Naive B cell (primary cell): ENCODE measurements at regions not wholly inside any gene's neighbourhood (a gene's known extent, or its start where the extent isn't known, plus 50 kb on each side); places are given as distances from the start of the nearest gene placed in this dataset.
A peak's percentile ranks its signal among the peaks of the same experiment; 100 is the strongest.
"Not testable (repeated sequence)": the region's sequence is repeated elsewhere in the genome, so short reads cannot be mapped to it uniquely, and the experiment has no call there.

ENCODE experiments used
- ATAC-seq, 2 donors: fragments of 150-1000 bp; cut with Tn5 transposase; 2 replicates each; pipeline ENCODE4 v1.10.0; 2021; ENCODE audit warnings: low read depth in 2 of 2, mild to moderate bottlenecking in 2 of 2, moderate library complexity in 2 of 2
- DNase-seq: peaks from one replicate; pipeline ENCODE4 v3.0.0; 2022
- H3K27ac Mint-ChIP-seq, 6 donors: one replicate each; pipeline ENCODE4 v1.8.0; 2020 to 2022; ENCODE audit warnings: mild to moderate bottlenecking in 6 of 6, mixed read lengths in 6 of 6, moderate library complexity in 5 of 6, inconsistent platforms in 2 of 6
- H3K27me3 Mint-ChIP-seq, 3 donors: one replicate each; pipeline ENCODE4 v1.8.0; 2021 to 2022; ENCODE audit warnings: mixed read lengths in 3 of 3, mild to moderate bottlenecking in 1 of 3
- H3K36me3 Mint-ChIP-seq, 2 donors: one replicate each; pipeline ENCODE4 v1.8.0; 2020 to 2022; ENCODE audit warnings: mixed read lengths in 2 of 2, inconsistent platforms in 1 of 2, mild to moderate bottlenecking in 1 of 2
- H3K4me1 Mint-ChIP-seq, 3 donors: one replicate each; pipeline ENCODE4 v1.8.0; 2020 to 2022; ENCODE audit warnings: mixed read lengths in 3 of 3, inconsistent platforms in 1 of 3, mild to moderate bottlenecking in 1 of 3, moderate library complexity in 1 of 3
- H3K4me3 Mint-ChIP-seq, 8 donors: one replicate each; pipeline ENCODE4 v1.8.0; 2020 to 2022; ENCODE audit warnings: mild to moderate bottlenecking in 8 of 8, mixed read lengths in 8 of 8, moderate library complexity in 8 of 8, inconsistent platforms in 2 of 8
- H3K9me3 Mint-ChIP-seq, 7 donors: one replicate each; pipeline ENCODE4 v1.8.0; 2020 to 2022; ENCODE audit warnings: mixed read lengths in 7 of 7, mild to moderate bottlenecking in 5 of 7, inconsistent platforms in 2 of 7, moderate library complexity in 1 of 7

- DNase-seq (no peak), ATAC-seq (no peak)
- H3K4me3 Mint-ChIP-seq: peak overlapping the region in 6 of 8 donors; percentile 48 to 67 (median 61)
- H3K9me3 Mint-ChIP-seq: peaks cover 0 to 2% (median 0%) of the 10 kb centered on the region in 7 donors
- peak overlapping the region in 1 of 6 donors; percentile 79 for H3K27ac Mint-ChIP-seq
- H3K4me1 Mint-ChIP-seq: peaks cover 0 to 14% (median 5%) of the 10 kb centered on the region in 3 donors
- H3K36me3 Mint-ChIP-seq: no peaks in the 10 kb centered on the region
- peaks cover 0 to 11% (median 8%) of the 10 kb centered on the region in 3 donors for H3K27me3 Mint-ChIP-seq
Observed at GRCh38 chr7:152511736-152512135, 75.9 kb upstream of the KMT2C start.

GRCh38 chr7:152508701-152509100 is 72.9 kb upstream of the KMT2C start:
- Mint-ChIP-seq H3K4me3 (no peak overlapping the region), H3K27ac (no peak overlapping the region), H3K9me3 (peaks cover 0 to 2% (median 0%) of the 10 kb centered on the region in 7 donors)

GRCh38 chr7:152505606-152506005 is 69.8 kb upstream of the KMT2C start:
- H3K9me3 Mint-ChIP-seq: no peaks in the 10 kb centered on the region
- no peaks in the 10 kb centered on the region for H3K4me1 Mint-ChIP-seq
- no peak overlapping the region for H3K27ac Mint-ChIP-seq
- DNase-seq (no peak), ATAC-seq (no peak)
- no peaks in the 10 kb centered on the region for H3K36me3 Mint-ChIP-seq
- H3K4me3 Mint-ChIP-seq: no peak overlapping the region
- no peaks in the 10 kb centered on the region for H3K27me3 Mint-ChIP-seq

More at GRCh38 chr7:152508701-152509100, 72.9 kb upstream of the KMT2C start:
- ATAC-seq (no peak), DNase-seq (no peak)
- H3K36me3 Mint-ChIP-seq: no peaks in the 10 kb centered on the region
- peaks cover 0 to 14% (median 5%) of the 10 kb centered on the region in 3 donors for H3K4me1 Mint-ChIP-seq
- peaks cover 0 to 6% (median 4%) of the 10 kb centered on the region in 3 donors for H3K27me3 Mint-ChIP-seq

- H3K36me3 Mint-ChIP-seq: no peaks in the 10 kb centered on the region
- H3K27me3 Mint-ChIP-seq: no peaks in the 10 kb centered on the region
- no peaks in the 10 kb centered on the region for H3K4me1 Mint-ChIP-seq
- H3K27ac Mint-ChIP-seq: peak overlapping the region in 1 of 6 donors; percentile 43
- no peak for ATAC-seq
- no peaks in the 10 kb centered on the region for H3K9me3 Mint-ChIP-seq
- no peak for DNase-seq
- no peak overlapping the region for H3K4me3 Mint-ChIP-seq
Observed at GRCh38 chr7:152504816-152505215, 69.0 kb upstream of the KMT2C start.

GRCh38 chr7:152504367-152504766 is 68.6 kb upstream of the KMT2C start:
- DNase-seq (no peak), ATAC-seq (no peak)
- Mint-ChIP-seq H3K27me3 (no peaks in the 10 kb centered on the region), H3K27ac (peak overlapping the region in 1 of 6 donors; percentile 43), H3K36me3 (no peaks in the 10 kb centered on the region), H3K4me3 (no peak overlapping the region), H3K9me3 (no peaks in the 10 kb centered on the region), H3K4me1 (no peaks in the 10 kb centered on the region)

GRCh38 chr7:152502813-152503790 is 67.3 kb upstream of the KMT2C start:
- ATAC-seq: no peak
- Mint-ChIP-seq H3K36me3 (no peaks in the 10 kb centered on the region), H3K9me3 (no peaks in the 10 kb centered on the region), H3K4me3 (no peak overlapping the region), H3K27ac (peak overlapping the region in 1 of 6 donors; percentile 47), H3K4me1 (no peaks in the 10 kb centered on the region), H3K27me3 (no peaks in the 10 kb centered on the region)
- no peak for DNase-seq

GRCh38 chr7:152501506-152501905 is 65.7 kb upstream of the KMT2C start:
- no peak overlapping the region for H3K27ac Mint-ChIP-seq
- no peaks in the 10 kb centered on the region for H3K9me3 Mint-ChIP-seq
- H3K27me3 Mint-ChIP-seq: no peaks in the 10 kb centered on the region

GRCh38 chr7:152499969-152500368 is 64.2 kb upstream of the KMT2C start:
- DNase-seq, H3K9me3 Mint-ChIP-seq, H3K4me1 Mint-ChIP-seq, ATAC-seq, H3K27ac Mint-ChIP-seq, H3K36me3 Mint-ChIP-seq, H3K4me3 Mint-ChIP-seq, H3K27me3 Mint-ChIP-seq: not testable (repeated sequence)

More at GRCh38 chr7:152501506-152501905, 65.7 kb upstream of the KMT2C start:
- no peaks in the 10 kb centered on the region for H3K36me3 Mint-ChIP-seq
- H3K4me3 Mint-ChIP-seq: no peak overlapping the region
- ATAC-seq: no peak
- no peak for DNase-seq
- no peaks in the 10 kb centered on the region for H3K4me1 Mint-ChIP-seq

- Mint-ChIP-seq H3K9me3 (peaks cover 0 to 6% (median 0%) of the 10 kb centered on the region in 7 donors), H3K36me3 (no peaks in the 10 kb centered on the region), H3K27me3 (no peaks in the 10 kb centered on the region), H3K4me1 (no peaks in the 10 kb centered on the region), H3K4me3 (no peak overlapping the region), H3K27ac (no peak overlapping the region)
- no peak for ATAC-seq
- DNase-seq: no peak
Observed at GRCh38 chr7:152495867-152496266, 60.1 kb upstream of the KMT2C start.

- no peak for ATAC-seq
- no peak for DNase-seq
- H3K4me3 Mint-ChIP-seq: no peak overlapping the region
- no peaks in the 10 kb centered on the region for H3K36me3 Mint-ChIP-seq
- H3K4me1 Mint-ChIP-seq: no peaks in the 10 kb centered on the region
- no peak overlapping the region for H3K27ac Mint-ChIP-seq
- H3K9me3 Mint-ChIP-seq: peaks cover 0 to 6% (median 0%) of the 10 kb centered on the region in 7 donors
- no peaks in the 10 kb centered on the region for H3K27me3 Mint-ChIP-seq
Observed at GRCh38 chr7:152492952-152493351, 57.1 kb upstream of the KMT2C start.

GRCh38 chr7:152489044-152489443 is 53.2 kb upstream of the KMT2C start:
- no peak for ATAC-seq
- no peaks in the 10 kb centered on the region for H3K36me3 Mint-ChIP-seq

GRCh38 chr7:152486968-152487367 is 51.2 kb upstream of the KMT2C start:
- no peak for DNase-seq
- Mint-ChIP-seq H3K27me3 (no peaks in the 10 kb centered on the region), H3K36me3 (no peaks in the 10 kb centered on the region), H3K27ac (no peak overlapping the region), H3K4me3 (no peak overlapping the region), H3K9me3 (peaks cover 0 to 3% (median 0%) of the 10 kb centered on the region in 7 donors), H3K4me1 (no peaks in the 10 kb centered on the region)
- no peak for ATAC-seq

More at GRCh38 chr7:152489044-152489443, 53.2 kb upstream of the KMT2C start:
- no peak for DNase-seq
- H3K4me3 Mint-ChIP-seq: no peak overlapping the region
- peak overlapping the region in 1 of 6 donors; percentile 47 for H3K27ac Mint-ChIP-seq
- H3K4me1 Mint-ChIP-seq: no peaks in the 10 kb centered on the region
- H3K27me3 Mint-ChIP-seq: no peaks in the 10 kb centered on the region
- peaks cover 0 to 3% (median 0%) of the 10 kb centered on the region in 7 donors for H3K9me3 Mint-ChIP-seq

GRCh38 chr7:152485826-152486225 is 50.0 kb upstream of the KMT2C start:
- Mint-ChIP-seq H3K36me3 (no peaks in the 10 kb centered on the region), H3K27ac (no peak overlapping the region), H3K27me3 (no peaks in the 10 kb centered on the region), H3K4me1 (no peaks in the 10 kb centered on the region), H3K9me3 (peaks cover 0 to 3% (median 0%) of the 10 kb centered on the region in 7 donors), H3K4me3 (no peak overlapping the region)
- no peak for ATAC-seq
- DNase-seq: no peak
